ENCODE measurements at regions not wholly inside any gene's neighbourhood (a gene's known extent, or its start where the extent isn't known, plus 50 kb on each side); places are given as distances from the start of the nearest gene placed in this dataset.

DNA sequence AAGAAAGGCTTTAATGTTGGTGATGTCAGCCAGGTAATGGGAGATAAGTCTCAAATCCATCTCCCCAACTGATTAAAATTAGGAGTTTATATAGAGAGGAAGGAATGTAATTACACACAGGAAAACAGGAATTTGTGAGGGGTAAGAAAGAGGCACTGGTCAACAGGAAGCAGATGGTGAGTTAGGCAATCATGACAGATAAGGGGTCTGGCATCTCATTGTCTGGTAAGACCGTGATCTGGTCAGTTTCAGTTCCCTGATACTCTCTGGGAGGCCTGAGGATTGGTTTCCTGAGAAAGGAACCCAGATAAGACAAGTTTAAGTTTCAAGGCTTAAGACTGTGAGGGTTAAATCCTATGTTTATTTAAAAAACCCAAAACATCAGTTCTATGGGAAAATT is 414.7 kb upstream of the ARRDC4 start:
- TF ChIP-seq RBM22 (optimal IDR thresholded peaks at IDR 0.05; ENCODE audit: low read length) (no peak), KAT8 (CRISPR knock-in tag; IDR thresholded peaks at IDR 0.05) (no peak), TBL1XR1 (IDR thresholded peaks at IDR 0.05; ENCODE audit: borderline replicate concordance, low read length, partially characterized antibody) (no peak), ZNF10 (CRISPR knock-in tag; IDR thresholded peaks at IDR 0.05; ENCODE audit: borderline replicate concordance, low read depth) (no peak), CTCF (CRISPR knock-in tag; IDR thresholded peaks at IDR 0.05) (no peak), PCBP1 (IDR thresholded peaks at IDR 0.05; ENCODE audit: borderline replicate concordance, low read depth, low read length) (no peak), KDM1A (CRISPR knock-in tag; IDR thresholded peaks at IDR 0.05) (no peak), ZNF768 (CRISPR knock-in tag; IDR thresholded peaks at IDR 0.05) (no peak), XBP1 (CRISPR knock-in tag; IDR thresholded peaks at IDR 0.05) (no peak), ZNF331 (CRISPR knock-in tag; IDR thresholded peaks at IDR 0.05) (no peak), POLR2A (IDR thresholded peaks at IDR 0.05; ENCODE audit: insufficient read depth in 1 of 2, low read depth in 2 of 2, low read length in 2 of 2) (no peak), GABPA (IDR thresholded peaks at IDR 0.05; ENCODE audit: low read depth, low read length) (no peak), GABPA (CRISPR knock-in tag; IDR thresholded peaks at IDR 0.05; ENCODE audit: low read depth) (no peak)

All from HepG2 (cell line).